RPMI8226 (cell line): ENCODE measurements at regions not wholly inside any gene's neighbourhood (a gene's known extent, or its start where the extent isn't known, plus 50 kb on each side); places are given as distances from the start of the nearest gene placed in this dataset.

Source experiments
- DNase-seq: peaks from one replicate; pipeline ENCODE4 v3.0.0-alpha.2; 2015

DNA sequence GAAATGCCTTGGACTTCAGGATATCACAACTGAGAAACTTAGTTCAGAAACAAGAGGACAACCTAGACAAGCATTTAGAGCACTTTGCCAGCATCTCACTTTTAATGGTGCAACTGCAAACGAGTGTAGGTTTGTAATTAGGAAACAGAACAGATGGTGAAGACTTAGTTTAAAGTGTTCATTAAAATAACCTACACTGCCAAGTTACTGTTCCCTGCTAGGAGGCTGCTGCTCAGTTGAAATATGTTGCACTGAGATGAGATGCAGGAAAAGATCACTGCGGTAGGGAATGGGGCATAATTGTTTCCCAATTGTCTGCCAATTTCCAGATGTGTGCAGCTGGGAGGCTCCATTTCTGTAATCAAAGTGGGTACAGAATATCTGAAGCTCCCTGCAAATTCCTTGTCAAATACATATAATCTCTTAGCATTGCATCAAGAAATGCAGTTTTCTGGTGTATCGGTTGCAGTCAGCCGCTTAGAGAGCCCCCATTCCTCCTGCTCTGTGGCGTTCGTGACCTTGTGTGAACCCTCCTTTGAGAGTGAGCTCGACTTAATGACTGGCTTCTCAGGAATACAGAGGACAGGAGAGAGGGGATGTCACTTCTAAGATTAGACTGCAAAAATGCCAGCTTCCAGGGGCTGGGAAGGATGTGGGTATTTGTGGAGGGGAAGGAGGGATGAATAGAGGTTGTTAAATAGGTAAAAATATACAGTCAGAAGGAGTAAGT lies 448.9 kb downstream of the MED10 start:
- DNase-seq, result no peak

- DNase-seq, result no peak
Measured at GRCh38 chr5:5925191-5925590, 453.2 kb downstream of the MED10 start.

- DNase-seq, result no peak
Measured at GRCh38 chr5:5919411-5919810, 458.9 kb downstream of the MED10 start.

- DNase-seq, result no peak
Measured at GRCh38 chr5:5906778-5907177, 471.6 kb downstream of the MED10 start.

GRCh38 chr5:5905186-5905585 lies 473.2 kb downstream of the MED10 start:
- no peak for DNase-seq

DNA sequence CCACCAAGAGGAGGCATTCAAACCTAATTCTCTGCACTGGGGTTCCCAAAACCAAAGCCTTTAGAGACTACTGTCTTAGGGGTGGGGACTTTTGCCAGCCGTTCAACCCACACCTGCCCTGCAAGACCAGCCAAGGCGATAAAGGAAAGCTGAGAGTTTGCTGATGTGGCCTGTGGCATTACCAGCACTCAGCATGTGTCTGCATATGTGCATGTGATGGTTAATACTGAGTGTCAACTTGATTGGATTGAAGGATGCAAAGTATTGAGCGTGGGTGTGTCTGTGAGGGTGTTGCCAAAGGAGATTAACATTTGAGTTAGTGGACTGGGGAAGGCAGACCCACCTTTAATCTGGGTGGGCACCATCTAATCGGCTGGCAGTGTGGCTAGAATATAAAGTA lies 474.2 kb downstream of the MED10 start:
- no peak for DNase-seq

DNA sequence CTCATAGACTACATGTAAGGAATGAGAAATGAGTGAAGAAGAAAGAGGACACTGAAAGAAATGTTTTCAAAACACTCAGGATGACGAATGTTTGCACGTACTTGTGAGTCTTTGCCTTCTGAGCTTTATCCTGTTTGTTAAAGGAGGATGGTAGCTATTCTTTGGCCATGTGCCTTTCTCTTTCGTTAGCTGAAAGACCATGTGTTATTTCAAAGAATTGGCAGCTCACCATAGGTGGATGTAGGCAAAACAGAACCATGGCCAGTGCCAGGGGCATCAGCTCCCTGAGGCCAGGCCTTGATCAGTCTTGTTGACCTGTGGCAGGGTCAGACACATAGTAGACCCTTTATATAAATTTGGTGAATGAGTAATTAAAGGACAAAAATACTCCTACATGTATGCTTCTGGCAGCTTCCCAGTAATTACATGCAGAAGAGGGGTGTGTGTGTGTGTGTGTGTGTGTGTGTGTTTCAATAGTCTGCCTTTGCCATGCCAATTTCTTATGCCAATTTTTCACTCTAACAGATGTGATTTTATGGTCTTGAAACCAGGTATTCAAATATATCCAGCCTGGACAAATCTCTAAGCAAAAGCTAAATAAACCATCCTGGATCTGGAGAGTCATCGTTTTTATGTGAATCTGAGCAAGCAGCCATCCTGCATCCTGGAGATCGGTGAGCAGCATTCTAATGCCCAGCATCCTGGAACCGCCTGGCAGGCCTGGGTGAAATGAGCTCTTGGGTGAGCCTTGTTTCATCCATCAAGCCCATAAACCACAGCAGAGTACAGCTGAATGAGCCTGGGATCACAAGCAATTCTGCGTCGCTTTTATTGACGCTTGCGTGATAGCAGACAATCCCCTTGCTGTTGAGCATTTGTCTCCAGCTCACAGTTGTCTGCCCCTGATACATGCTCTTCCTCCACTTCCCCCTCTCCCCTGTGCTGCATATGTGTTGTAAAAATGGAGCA lies 475.4 kb downstream of the MED10 start:
- no peak for DNase-seq

GRCh38 chr5:5900350-5900749 lies 477.9 kb downstream of the ICE1 start:
- no peak for DNase-seq

- no peak for DNase-seq
Measured at GRCh38 chr5:5899716-5900115, 477.2 kb downstream of the ICE1 start.

DNA sequence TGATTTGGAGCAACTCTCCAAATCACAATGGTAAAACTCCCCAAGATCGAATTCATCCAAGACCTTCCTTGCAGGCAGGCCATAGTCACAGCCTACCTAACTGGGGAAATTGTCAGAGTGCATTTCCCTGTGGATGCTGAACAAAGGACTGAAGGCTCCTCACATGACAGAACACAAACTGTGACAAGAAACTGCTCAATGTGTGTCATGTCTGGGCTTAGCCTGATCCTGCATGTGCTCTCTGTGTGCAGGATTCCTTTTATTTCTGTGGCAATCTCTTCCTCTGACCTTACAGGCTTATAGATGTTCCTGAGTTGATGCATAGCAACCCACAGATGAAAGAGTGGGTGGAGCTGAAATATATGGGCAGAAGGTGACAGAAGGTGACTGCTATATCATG lies 465.8 kb downstream of the ICE1 start:
- no peak for DNase-seq

DNA sequence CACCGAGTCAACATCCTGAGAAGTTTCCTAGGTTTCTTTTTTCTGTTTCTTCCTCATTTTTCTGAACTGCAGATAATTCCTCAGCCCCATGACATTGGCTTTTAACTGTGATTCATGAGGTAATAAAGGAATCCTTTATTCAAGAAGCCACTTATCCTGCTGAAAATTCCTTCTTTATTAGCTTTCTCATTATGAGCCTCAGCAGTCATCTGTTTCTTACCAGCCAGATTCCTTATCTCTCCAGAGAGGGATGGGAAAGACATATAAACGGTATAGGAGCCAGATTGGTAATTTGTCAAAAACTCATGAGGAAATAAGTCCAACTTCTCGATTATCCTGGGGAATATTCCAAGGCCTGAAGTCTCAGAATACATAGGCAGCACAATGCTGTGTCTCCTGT lies 465.4 kb downstream of the ICE1 start:
- no peak for DNase-seq

DNA sequence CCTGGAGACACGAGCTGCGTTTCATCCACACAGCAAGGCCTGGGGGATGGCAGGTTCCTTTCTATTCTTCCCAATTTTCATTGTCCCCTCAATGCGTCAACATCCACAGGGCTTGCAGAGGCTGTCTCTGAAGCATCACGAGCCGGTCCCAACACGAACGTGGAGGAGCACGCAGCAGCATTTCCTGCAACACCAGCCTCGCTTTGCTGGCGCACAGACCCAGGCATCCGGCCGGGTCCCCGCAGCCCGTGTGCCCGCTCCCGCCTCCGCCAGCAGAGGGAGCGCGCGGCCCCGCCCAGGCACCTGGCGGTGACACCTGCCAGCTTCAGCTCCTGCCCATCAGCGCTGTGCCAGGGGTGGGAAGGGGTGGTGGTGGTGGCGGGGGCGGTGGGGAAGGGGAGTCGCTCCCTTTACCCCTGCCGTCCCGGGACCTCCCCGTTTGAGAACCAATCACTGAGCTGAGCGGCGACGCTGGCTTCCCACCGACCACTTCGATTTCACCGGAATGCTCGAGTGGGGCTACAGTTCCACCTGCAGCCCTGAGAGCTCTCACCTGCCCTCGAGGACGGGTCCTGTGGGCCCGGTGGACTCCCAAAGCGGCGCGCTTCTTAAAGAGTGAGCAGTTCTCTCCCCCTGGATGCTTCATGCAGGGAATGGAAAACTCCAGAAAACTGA lies 464.5 kb downstream of the ICE1 start:
- peak; percentile 71 for DNase-seq

DNA sequence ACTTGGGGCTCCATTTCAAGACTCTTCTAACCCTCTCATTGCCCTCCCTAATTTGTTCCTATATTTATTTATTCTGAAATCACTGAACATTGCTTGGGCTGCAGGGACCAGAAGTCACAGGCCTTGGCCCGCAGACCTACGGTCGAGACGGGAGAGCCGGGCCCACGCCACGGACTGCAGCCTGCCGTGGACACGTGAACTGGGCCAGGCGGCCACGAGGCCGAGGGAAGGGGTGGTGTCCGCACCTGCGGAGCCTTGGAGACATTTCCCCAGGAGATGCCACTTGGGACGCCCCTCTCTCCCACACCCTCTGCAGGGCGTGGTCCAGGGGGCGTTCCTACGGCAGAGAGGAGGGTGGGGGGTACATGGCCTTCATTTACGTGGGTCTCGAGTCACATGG lies 463.9 kb downstream of the ICE1 start:
- DNase-seq, result no peak

DNA sequence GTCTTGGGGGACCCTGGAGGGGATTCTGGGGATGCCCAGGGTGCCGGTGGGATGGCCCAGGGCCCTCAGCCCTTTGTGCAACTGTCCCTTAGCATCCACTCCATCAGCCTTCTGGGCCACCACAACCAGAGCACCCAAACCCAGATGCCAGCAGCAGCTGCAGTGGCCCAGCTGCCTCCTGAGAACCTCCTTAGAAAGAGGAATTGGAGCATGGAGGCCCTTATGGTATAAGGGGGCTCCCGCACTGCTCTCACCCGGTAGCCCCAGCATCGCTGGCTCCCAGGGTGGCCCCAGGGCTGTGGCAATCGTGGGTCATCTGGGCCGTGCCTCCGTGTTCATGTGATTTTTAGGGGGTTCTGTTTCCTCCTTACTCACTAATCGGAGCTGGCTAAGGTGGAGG lies 463.3 kb downstream of the ICE1 start:
- no peak for DNase-seq

GRCh38 chr5:5884593-5884992 lies 462.1 kb downstream of the ICE1 start:
- DNase-seq, result no peak

DNA sequence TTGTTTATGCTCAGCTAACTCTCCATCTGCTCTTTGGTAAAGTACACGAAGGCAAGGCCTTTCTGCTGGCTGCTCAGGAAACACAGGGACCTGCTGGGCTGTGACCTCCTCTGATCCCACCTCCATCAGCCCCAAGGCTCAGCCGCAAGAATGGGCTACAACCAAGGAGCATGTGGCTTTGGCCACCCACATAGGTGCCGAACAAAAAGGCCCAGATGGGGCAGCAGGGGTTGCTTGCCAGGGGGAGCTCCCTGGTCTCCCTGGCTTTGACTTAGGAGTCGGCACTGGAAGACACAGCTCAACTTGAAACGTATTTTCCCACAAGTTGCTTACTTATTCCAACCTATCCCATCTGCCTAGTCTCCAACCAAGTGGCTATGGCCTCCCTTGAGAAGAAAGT lies 461.1 kb downstream of the ICE1 start:
- no peak for DNase-seq

DNA sequence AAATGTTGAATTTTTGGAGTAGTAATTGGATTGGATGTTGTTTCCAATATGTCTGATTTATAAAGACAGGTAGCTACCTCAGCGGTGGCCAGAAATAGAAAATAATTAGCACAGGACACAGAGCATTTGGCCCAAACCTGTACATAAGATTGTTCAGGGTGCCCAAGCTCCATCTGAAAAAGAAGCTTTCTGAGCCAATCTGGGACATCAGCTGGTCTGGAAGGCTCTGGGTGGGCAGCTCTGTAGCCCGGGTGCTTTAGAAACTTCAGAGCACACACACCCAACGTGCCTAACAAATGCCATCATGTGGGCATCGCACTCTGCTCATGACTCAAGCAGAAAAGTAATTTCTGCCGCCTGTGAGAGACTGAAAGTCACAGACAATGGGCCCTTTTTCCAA lies 460.7 kb downstream of the ICE1 start:
- DNase-seq, result no peak

- no peak for DNase-seq
Measured at GRCh38 chr5:5882706-5883105, 460.2 kb downstream of the ICE1 start.

- peak; percentile 15 for DNase-seq
Measured at GRCh38 chr5:5881294-5881693, 458.8 kb downstream of the ICE1 start.

DNA sequence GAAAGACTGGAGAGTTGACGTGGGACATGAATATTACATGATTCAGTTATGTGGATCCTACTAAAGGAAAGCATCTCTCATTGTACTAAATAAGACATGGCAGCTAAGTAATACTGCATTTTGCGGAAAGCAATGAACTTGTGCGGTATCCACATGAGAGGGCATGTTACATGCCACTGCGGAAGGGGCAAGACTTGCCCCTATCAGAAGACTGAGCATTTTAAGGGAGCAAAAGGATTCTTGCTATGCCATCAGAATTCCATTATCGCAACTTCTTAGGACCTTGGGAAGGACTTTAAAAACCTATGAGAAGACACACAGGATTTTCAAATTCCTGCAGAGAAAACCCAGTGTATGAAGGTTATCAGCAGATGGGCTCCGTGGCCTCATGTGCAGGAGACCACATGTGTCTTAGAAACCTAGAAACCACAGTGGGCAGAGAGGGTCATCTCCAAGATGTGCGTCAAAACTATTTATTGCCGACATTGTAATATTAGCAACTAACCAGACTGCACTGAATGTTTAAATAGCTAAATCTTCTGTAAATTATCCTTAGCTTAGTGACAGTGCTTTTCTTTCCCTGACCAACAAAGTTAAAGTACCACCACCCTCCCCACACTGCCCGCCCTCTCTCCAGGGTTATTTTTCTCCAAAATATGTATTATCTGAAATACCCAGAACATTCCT lies 457.7 kb downstream of the ICE1 start:
- no peak for DNase-seq

GRCh38 chr5:5857396-5857795 lies 434.9 kb downstream of the ICE1 start:
- DNase-seq, result no peak

- DNase-seq, result no peak
Measured at GRCh38 chr5:5854087-5854486, 431.6 kb downstream of the ICE1 start.

DNA sequence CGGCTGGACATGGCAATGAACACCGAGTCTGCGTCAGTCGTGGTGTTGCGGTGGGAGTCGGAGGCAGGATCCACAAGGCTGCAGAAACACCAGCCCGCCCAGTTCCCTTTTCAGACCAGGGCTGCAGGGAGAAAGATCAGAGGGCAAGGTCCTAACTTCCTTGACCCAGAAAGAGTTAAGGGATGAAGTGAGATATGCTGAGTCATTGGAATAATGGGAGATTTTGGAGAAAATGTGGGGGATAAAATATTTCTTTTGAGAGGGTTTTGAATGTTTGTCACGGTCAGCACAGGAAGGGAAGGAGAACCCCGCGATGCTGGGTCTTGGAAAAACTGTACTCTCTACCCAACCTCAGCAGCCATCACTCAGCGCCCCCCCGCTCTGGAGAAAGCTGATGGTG lies 416.0 kb downstream of the ICE1 start:
- DNase-seq, result no peak
